OCI-LY1 (cell line): ENCODE measurements at regions not wholly inside any gene's neighbourhood (a gene's known extent, or its start where the extent isn't known, plus 50 kb on each side); places are given as distances from the start of the nearest gene placed in this dataset.

Source experiments
- EZH2 ChIP-seq: fragments of 200-600 bp; sonication (generic), shearing (Covaris generic); IDR thresholded peaks from 2 replicates; pipeline ENCODE4 v1.8.0; 2017; ENCODE audit warnings: borderline replicate concordance, mixed run types, mild to moderate bottlenecking, antibody characterized with exemption, low read length, moderate library complexity, mixed read lengths
- TF ChIP-seq, protein P1 (sequence below): fragments of 200-600 bp; sonication (generic), shearing (Covaris generic); IDR thresholded peaks from 2 replicates; pipeline ENCODE4 v1.5.1; 2017; ENCODE audit warnings: mild to moderate bottlenecking, antibody characterized with exemption, low read length, moderate library complexity, mixed read lengths

DNA sequence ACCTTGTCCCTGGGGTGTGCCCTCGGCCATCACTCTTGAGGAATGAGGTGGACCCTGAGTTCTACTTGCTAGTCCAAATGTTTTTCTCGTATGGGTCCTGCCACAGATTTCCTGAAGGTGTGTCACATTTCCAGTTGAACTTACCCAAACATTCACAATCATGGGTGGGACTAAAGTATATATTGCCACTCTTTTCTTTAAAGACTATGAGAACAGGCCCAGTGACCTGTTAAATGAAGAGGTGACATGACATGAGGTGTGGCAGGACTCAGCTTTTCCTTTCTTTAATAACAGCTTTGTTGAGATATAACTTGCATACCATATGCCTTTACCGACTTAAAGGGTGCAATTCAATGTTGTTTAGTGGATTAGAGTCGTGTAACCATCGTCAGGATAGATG, 177.2 kb upstream of the EXOC2 start:
- TF ChIP-seq, protein P1, sequence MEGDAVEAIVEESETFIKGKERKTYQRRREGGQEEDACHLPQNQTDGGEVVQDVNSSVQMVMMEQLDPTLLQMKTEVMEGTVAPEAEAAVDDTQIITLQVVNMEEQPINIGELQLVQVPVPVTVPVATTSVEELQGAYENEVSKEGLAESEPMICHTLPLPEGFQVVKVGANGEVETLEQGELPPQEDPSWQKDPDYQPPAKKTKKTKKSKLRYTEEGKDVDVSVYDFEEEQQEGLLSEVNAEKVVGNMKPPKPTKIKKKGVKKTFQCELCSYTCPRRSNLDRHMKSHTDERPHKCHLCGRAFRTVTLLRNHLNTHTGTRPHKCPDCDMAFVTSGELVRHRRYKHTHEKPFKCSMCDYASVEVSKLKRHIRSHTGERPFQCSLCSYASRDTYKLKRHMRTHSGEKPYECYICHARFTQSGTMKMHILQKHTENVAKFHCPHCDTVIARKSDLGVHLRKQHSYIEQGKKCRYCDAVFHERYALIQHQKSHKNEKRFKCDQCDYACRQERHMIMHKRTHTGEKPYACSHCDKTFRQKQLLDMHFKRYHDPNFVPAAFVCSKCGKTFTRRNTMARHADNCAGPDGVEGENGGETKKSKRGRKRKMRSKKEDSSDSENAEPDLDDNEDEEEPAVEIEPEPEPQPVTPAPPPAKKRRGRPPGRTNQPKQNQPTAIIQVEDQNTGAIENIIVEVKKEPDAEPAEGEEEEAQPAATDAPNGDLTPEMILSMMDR = no peak
- TF ChIP-seq EZH2 = no peak
